NCI-H2107 (cell line): ENCODE measurements at regions not wholly inside any gene's neighbourhood (a gene's known extent, or its start where the extent isn't known, plus 50 kb on each side); places are given as distances from the start of the nearest gene placed in this dataset.
A peak's percentile ranks its signal among the peaks of the same experiment; 100 is the strongest.

Experiments used
- DNase-seq: peaks from one replicate; lab custom pipeline; 2025; lab: John Stamatoyannopoulos, UW

DNA sequence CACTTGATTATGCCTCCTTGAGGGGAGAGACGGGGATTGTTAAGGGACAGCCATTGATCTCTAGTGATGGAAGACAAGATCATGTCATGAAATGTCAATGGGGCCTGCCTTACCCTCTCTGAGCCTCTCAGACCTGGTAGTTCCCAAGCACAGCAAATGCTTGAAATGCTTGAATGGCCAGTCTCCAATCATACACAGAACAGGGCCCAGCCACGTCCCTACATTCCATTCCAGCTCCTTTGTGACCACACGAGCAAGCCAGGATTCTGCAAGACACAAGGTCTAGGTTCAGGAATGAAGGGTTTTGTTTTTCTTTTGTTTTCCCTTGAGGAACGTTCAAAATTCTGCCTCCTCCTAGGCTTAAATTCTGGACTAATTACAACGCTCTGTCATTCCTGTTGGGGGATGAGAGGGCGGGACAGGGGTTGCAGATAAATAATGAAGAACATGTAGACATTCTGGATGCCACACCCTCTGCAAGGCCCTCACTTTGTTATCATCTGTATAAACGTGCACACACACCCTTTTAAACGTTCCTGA lies 98.1 kb upstream of the YPEL5 start:
- no peak for DNase-seq

GRCh38 chr2:30055548-30055947 lies 91.3 kb upstream of the YPEL5 start:
- no peak for DNase-seq

GRCh38 chr2:30060562-30060961 lies 86.2 kb upstream of the YPEL5 start:
- DNase-seq = no peak

GRCh38 chr2:30068067-30068466 lies 78.7 kb upstream of the YPEL5 start:
- DNase-seq = no peak

DNA sequence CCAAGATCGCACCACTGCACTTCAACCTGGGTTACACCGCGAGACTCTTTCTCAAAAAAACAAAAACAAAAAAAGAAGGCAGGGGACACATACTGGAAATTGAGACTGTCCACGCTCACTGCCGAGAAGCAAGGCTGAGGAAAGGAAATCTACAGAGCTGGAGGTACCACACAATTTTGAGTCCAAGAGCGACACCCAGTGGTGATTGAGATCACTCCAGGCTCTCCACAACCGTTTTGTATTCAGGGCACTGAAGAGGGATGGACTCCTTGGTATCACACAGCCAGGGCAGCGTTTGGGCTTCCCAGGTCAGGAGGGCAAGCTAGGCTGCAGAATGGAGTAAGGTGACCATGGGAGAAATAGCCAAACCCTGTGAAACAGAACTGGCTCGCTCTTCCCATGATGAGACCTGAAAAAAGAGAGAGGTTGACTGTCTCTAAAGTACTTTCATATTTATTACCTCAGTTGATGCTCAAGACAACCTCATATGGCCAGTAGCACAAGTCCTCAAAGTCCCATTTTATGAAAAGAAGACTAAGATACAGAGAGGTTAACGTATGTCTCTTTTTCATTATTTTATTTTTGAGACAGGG lies 74.5 kb upstream of the YPEL5 start:
- DNase-seq = peak; percentile 38

- DNase-seq = no peak
Observed at GRCh38 chr2:30073523-30073922, 73.3 kb upstream of the YPEL5 start.

- no peak for DNase-seq
Observed at GRCh38 chr2:30074023-30074422, 72.8 kb upstream of the YPEL5 start.

- no peak for DNase-seq
Observed at GRCh38 chr2:30078521-30078920, 68.3 kb upstream of the YPEL5 start.

GRCh38 chr2:30084915-30085314 lies 61.9 kb upstream of the YPEL5 start:
- no peak for DNase-seq

DNA sequence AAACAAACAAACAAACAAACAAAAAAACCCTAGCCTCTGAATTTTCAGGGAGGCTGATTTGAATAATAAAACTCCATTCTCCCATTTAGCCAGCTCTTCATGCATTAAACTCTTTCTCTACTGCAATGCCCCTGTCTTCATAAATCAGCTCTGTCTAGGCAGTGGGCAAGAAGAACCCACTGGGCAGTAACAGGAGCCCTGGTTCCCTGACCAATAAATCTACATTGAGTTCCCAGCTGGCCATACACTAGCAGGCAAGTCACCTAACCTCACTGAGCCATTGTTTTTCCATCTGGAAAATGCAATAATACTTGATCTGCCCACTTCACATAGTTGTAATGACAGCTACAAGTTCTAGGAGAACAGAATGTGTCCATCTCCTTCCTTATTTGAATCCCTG lies 57.6 kb upstream of the YPEL5 start:
- no peak for DNase-seq

- DNase-seq = no peak
Observed at GRCh38 chr2:30095402-30095801, 51.4 kb upstream of the YPEL5 start.

DNA sequence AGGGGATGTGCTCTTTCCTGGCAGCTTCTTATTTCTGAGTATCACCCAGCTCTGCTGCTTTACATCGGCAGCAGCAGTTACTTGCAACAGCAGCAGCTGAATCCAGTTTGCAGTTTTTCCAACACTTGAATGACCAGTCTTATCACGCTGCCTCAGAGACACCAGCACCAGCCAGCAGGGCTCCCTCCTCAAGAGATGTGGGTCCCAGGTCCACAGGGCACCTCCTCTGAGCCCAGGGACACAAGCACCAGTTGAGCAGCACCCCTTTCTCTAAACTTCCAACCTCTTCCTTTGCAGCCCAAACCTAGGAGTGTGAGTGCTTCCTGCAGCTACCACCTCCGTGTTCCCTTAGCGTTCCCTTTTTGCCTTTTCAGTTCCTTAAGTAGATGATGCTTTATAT lies 50.4 kb upstream of the YPEL5 start:
- no peak for DNase-seq
